Keratinocyte (primary cell): ENCODE measurements at regions not wholly inside any gene's neighbourhood (a gene's known extent, or its start where the extent isn't known, plus 50 kb on each side); places are given as distances from the start of the nearest gene placed in this dataset.

Source experiments
- DNase-seq: peaks from one replicate; pipeline ENCODE4 v3.0.0-alpha.2; 2011; ENCODE audit warnings: low read depth, missing footprints, low spot score
- FAIRE-seq: peaks from 2 replicates; lab custom pipeline; 2011; peaks lifted over from hg19 to GRCh38; lab: Jason Lieb, UNC
- H2AFZ ChIP-seq: 2 replicates; pipeline ENCODE4 v1.6.0; 2012; ENCODE audit warnings: low read length, control low read depth, inconsistent platforms; ENCODE audit not compliant: control insufficient read depth
- H3K27ac ChIP-seq: 2 replicates; pipeline ENCODE4 v1.5.1; 2011; ENCODE audit warnings: low read length; ENCODE audit not compliant: control insufficient read depth, insufficient read depth
- H3K27me3 ChIP-seq: 3 replicates; pipeline ENCODE4 v1.6.0; 2011; ENCODE audit warnings: low read length; ENCODE audit not compliant: control insufficient read depth, insufficient read depth; ENCODE audit errors: extremely low read depth
- H3K36me3 ChIP-seq, 2 experiments: 2 replicates in 1 of 2; 3 replicates in 1 of 2; pipeline ENCODE4 v1.5.1; 2011; ENCODE audit warnings: low read length in 2 of 2, mild to moderate bottlenecking in 1 of 2; ENCODE audit not compliant: control insufficient read depth in 2 of 2, insufficient read depth in 2 of 2; ENCODE audit errors: extremely low read depth in 1 of 2
- H3K4me1 ChIP-seq: 3 replicates; pipeline ENCODE4 v1.5.1; 2011; ENCODE audit warnings: low read length; ENCODE audit not compliant: control insufficient read depth, insufficient read depth; ENCODE audit errors: extremely low read depth
- H3K4me2 ChIP-seq: 3 replicates; pipeline ENCODE4 v1.6.0; 2011; ENCODE audit warnings: low read depth, low read length; ENCODE audit not compliant: control insufficient read depth, insufficient read depth; ENCODE audit errors: extremely low read depth
- H3K4me3 ChIP-seq, 3 experiments: fragments of 200-600 bp in 1 of 3; sonication (generic) in 1 of 3; 2 replicates in 2 of 3; 3 replicates in 1 of 3; pipeline ENCODE4 v1.5.1; 2011 to 2016; ENCODE audit warnings: low read length in 3 of 3, mild to moderate bottlenecking in 3 of 3, control low read depth in 2 of 3, inconsistent platforms in 1 of 3, low read depth in 1 of 3, mixed read lengths in 1 of 3, mixed run types in 1 of 3, moderate library complexity in 1 of 3; ENCODE audit not compliant: control insufficient read depth in 2 of 3, insufficient read depth in 2 of 3; ENCODE audit errors: extremely low read depth in 1 of 3
- H3K79me2 ChIP-seq: 2 replicates; pipeline ENCODE4 v1.6.0; 2012; ENCODE audit warnings: low read length; ENCODE audit not compliant: control insufficient read depth, insufficient read depth
- H3K9ac ChIP-seq: 3 replicates; pipeline ENCODE4 v1.6.0; 2011; ENCODE audit warnings: low read length; ENCODE audit not compliant: control insufficient read depth, insufficient read depth; ENCODE audit errors: extremely low read depth
- H3K9me1 ChIP-seq: 3 replicates; pipeline ENCODE4 v1.6.0; 2011; ENCODE audit warnings: low read length; ENCODE audit not compliant: control insufficient read depth, insufficient read depth; ENCODE audit errors: extremely low read depth
- H3K9me3 ChIP-seq: 2 replicates; pipeline ENCODE4 v1.5.1; 2012; ENCODE audit warnings: low read depth, low read length; ENCODE audit not compliant: control insufficient read depth
- H4K20me1 ChIP-seq: 3 replicates; pipeline ENCODE4 v1.6.0; 2011; ENCODE audit warnings: low read length; ENCODE audit not compliant: control insufficient read depth, insufficient read depth; ENCODE audit errors: extremely low read depth
- EZH2 ChIP-seq: IDR thresholded peaks from one replicate; pipeline ENCODE4 v1.6.1; 2012; ENCODE audit warnings: inconsistent platforms, mild to moderate bottlenecking, low read length, moderate library complexity
- dilution Hi-C: fragments of 300-500 bp; cut with MboI; formaldehyde crosslinking; loops from one replicate; pipeline ENCODE4 v1.7.0; 2020; ENCODE audit warnings: low sequenced_read_pairs; ENCODE audit not compliant: extremely low pct_ligation_motif_present
- TF ChIP-seq, protein P1 (sequence below), 3 experiments: IDR thresholded peaks in 1 of 3; conservative IDR thresholded peaks in 1 of 3; optimal IDR thresholded peaks in 1 of 3; 2 replicates in 2 of 3; 3 replicates in 1 of 3; pipeline versions ENCODE3 to v1.5.1; 2011; ENCODE audit warnings: low read length in 3 of 3, mild to moderate bottlenecking in 3 of 3, moderate library complexity in 2 of 3, control low read depth in 1 of 3, inconsistent platforms in 1 of 3; ENCODE audit not compliant: insufficient read depth in 2 of 3; ENCODE audit errors: extremely low read depth in 1 of 3

DNA sequence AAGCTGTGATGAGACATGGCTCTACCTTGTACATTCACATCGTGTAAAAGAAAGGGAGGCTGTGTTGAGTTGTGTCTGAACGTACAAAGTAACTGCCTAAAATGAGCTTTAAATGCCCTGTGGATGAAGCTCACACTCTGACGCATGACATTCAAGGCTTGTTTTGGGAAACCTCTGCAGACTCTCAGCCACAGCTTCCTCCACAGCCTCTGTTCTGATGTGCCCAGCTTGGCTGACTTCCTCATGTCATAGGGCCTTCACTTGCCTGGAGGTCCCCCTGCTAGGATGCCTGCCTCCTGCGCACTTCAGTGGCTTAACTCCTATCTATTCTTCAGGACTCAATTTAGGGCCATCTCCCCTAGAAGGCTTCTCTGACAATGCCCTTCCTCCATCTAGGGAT, 230.0 kb upstream of the HABP2 start:
- no peaks in the 10 kb centered on the region for H3K36me3 ChIP-seq
- no peaks in the 10 kb centered on the region for H3K9me1 ChIP-seq
- no peaks in the 10 kb centered on the region for H3K79me2 ChIP-seq
- H3K27ac ChIP-seq, result no peak overlapping the region
- H3K4me1 ChIP-seq, result no peaks in the 10 kb centered on the region
- FAIRE-seq (no peak), DNase-seq (no peak)
- H3K4me3 ChIP-seq, result no peak overlapping the region
- H3K27me3 ChIP-seq, result no peaks in the 10 kb centered on the region
- TF ChIP-seq, protein P1, sequence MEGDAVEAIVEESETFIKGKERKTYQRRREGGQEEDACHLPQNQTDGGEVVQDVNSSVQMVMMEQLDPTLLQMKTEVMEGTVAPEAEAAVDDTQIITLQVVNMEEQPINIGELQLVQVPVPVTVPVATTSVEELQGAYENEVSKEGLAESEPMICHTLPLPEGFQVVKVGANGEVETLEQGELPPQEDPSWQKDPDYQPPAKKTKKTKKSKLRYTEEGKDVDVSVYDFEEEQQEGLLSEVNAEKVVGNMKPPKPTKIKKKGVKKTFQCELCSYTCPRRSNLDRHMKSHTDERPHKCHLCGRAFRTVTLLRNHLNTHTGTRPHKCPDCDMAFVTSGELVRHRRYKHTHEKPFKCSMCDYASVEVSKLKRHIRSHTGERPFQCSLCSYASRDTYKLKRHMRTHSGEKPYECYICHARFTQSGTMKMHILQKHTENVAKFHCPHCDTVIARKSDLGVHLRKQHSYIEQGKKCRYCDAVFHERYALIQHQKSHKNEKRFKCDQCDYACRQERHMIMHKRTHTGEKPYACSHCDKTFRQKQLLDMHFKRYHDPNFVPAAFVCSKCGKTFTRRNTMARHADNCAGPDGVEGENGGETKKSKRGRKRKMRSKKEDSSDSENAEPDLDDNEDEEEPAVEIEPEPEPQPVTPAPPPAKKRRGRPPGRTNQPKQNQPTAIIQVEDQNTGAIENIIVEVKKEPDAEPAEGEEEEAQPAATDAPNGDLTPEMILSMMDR (optimal IDR thresholded peaks at IDR 0.05 in 1 of 3, IDR thresholded peaks at IDR 0.05 in 1 of 3, conservative IDR thresholded peaks at IDR 0.05 in 1 of 3; ENCODE audit: extremely low read depth in 1 of 3, insufficient read depth in 2 of 3, low read length in 3 of 3), result no peak
- no peak for TF ChIP-seq EZH2
- dilution Hi-C loops, result no loop called here
- no peak overlapping the region for H3K4me2 ChIP-seq
- no peaks in the 10 kb centered on the region for H4K20me1 ChIP-seq
- H3K9me3 ChIP-seq, result no peaks in the 10 kb centered on the region
- no peak overlapping the region for H2AFZ ChIP-seq
- no peak overlapping the region for H3K9ac ChIP-seq

DNA sequence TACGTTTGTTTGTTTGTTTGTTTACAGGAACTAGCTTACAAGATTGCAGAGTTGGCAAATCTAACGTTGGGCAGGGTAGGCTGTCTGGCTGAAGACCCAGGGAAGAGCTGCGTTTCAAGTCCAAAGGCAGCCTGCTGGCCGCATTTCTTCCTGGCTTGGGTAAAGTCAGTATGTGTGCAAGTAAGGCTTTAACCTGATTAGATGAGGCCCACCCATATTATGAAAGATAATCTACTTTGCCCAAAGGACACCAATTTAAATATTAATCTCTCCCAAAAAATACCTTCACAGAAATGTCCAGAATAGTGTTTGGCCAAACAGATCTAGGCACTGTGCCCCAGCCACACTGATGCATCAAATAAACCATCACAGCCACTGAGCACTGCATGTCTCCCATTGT, 228.9 kb upstream of the HABP2 start:
- TF ChIP-seq, protein P1 (optimal IDR thresholded peaks at IDR 0.05 in 1 of 3, IDR thresholded peaks at IDR 0.05 in 1 of 3, conservative IDR thresholded peaks at IDR 0.05 in 1 of 3; ENCODE audit: extremely low read depth in 1 of 3, insufficient read depth in 2 of 3, low read length in 3 of 3), result no peak
- H3K27me3 ChIP-seq, result no peaks in the 10 kb centered on the region
- no peak overlapping the region for H3K4me3 ChIP-seq
- FAIRE-seq (no peak), DNase-seq (no peak)
- H2AFZ ChIP-seq, result no peak overlapping the region
- H4K20me1 ChIP-seq, result no peaks in the 10 kb centered on the region
- H3K27ac ChIP-seq, result no peak overlapping the region
- dilution Hi-C loops, result no loop called here
- no peak overlapping the region for H3K4me2 ChIP-seq
- H3K9ac ChIP-seq, result no peak overlapping the region
- no peaks in the 10 kb centered on the region for H3K79me2 ChIP-seq
- no peaks in the 10 kb centered on the region for H3K9me1 ChIP-seq
- H3K36me3 ChIP-seq, result no peaks in the 10 kb centered on the region
- no peaks in the 10 kb centered on the region for H3K9me3 ChIP-seq
- no peaks in the 10 kb centered on the region for H3K4me1 ChIP-seq
